ENCODE measurements at regions not wholly inside any gene's neighbourhood (a gene's known extent, or its start where the extent isn't known, plus 50 kb on each side); places are given as distances from the start of the nearest gene placed in this dataset.
"Not testable (repeated sequence)": the region's sequence is repeated elsewhere in the genome, so short reads cannot be mapped to it uniquely, and the experiment has no call there.

DNA sequence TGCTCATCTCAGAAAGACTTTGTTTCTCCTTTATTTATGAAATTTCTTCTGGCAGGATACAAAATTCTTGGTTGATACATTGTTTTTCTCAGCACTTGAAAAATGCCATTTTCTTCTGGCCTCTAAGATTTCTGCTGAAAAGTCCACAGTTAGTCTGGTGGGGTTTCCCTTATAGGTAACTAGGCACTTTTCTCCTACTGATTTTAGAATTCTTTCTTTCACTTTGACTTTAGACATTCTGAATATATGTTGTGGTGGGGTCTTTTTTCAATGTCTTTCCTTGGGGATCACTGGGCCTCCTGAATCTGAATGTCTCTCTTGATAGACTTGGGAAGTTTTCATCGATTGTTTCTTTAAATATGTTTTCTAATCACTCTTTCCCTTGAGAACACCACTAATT lies 79.6 kb downstream of the CETN3 start:
- Histone ChIP-seq H3K4me3 (no peak overlapping the region), H3K9me3 (no peaks in the 10 kb centered on the region), H3K27ac (no peak overlapping the region), H3K27me3 (no peaks in the 10 kb centered on the region), H3K36me3 (no peaks in the 10 kb centered on the region), H3K4me1 (peaks cover 0 to 2% (median 0%) of the 10 kb centered on the region in 4 donors)
- 85 to 95% methylated on average over 1 of the region's 1 CpG for WGBS, 2 donors
- intact Hi-C loops (cut with DNase I) = no loop called here
- DNase-seq = no peak
- TF ChIP-seq POLR2AphosphoS5 (IDR thresholded peaks at IDR 0.05) (no peak), EP300 (IDR thresholded peaks at IDR 0.05) (no peak), POLR2A (IDR thresholded peaks at IDR 0.05) (no peak)
- TF ChIP-seq, protein P1, sequence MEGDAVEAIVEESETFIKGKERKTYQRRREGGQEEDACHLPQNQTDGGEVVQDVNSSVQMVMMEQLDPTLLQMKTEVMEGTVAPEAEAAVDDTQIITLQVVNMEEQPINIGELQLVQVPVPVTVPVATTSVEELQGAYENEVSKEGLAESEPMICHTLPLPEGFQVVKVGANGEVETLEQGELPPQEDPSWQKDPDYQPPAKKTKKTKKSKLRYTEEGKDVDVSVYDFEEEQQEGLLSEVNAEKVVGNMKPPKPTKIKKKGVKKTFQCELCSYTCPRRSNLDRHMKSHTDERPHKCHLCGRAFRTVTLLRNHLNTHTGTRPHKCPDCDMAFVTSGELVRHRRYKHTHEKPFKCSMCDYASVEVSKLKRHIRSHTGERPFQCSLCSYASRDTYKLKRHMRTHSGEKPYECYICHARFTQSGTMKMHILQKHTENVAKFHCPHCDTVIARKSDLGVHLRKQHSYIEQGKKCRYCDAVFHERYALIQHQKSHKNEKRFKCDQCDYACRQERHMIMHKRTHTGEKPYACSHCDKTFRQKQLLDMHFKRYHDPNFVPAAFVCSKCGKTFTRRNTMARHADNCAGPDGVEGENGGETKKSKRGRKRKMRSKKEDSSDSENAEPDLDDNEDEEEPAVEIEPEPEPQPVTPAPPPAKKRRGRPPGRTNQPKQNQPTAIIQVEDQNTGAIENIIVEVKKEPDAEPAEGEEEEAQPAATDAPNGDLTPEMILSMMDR (IDR thresholded peaks at IDR 0.05) = no peak

DNA sequence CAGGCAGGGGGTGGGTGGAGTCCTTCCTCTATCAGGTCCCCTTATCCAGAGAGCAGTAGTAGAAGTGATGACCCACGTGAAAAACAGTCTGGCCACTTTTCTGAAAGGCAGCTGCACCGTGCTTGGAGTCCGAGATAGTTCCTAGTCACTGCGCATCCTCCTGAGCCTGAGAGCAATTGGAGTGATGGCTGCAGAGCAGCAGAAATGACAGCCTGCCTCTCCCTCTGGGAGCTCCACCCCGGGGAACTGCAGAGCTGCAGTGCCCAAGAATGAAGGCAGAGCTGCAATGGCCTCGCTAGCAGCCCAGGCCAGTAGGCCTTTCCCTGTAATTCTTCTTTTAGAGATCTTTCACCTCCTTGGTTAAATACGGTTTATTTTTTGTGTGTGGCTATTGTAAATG lies 82.6 kb downstream of the CETN3 start:
- H3K27me3 ChIP-seq = no peaks in the 10 kb centered on the region
- H3K36me3 ChIP-seq = no peaks in the 10 kb centered on the region
- no peak overlapping the region for H3K27ac ChIP-seq
- TF ChIP-seq EP300 (IDR thresholded peaks at IDR 0.05) = no peak
- TF ChIP-seq, protein P1 (IDR thresholded peaks at IDR 0.05) = no peak
- no peak for TF ChIP-seq POLR2AphosphoS5 (IDR thresholded peaks at IDR 0.05)
- TF ChIP-seq POLR2A (IDR thresholded peaks at IDR 0.05) = no peak
- WGBS, 2 donors = 69 to 74% methylated on average over 7 of the region's 7 CpGs
- no peak overlapping the region for H3K4me3 ChIP-seq
- H3K9me3 ChIP-seq = peaks cover 0 to 2% (median 0%) of the 10 kb centered on the region in 4 donors
- intact Hi-C loops (cut with DNase I) = no loop called here
- no peak for DNase-seq
- H3K4me1 ChIP-seq = no peaks in the 10 kb centered on the region

DNA sequence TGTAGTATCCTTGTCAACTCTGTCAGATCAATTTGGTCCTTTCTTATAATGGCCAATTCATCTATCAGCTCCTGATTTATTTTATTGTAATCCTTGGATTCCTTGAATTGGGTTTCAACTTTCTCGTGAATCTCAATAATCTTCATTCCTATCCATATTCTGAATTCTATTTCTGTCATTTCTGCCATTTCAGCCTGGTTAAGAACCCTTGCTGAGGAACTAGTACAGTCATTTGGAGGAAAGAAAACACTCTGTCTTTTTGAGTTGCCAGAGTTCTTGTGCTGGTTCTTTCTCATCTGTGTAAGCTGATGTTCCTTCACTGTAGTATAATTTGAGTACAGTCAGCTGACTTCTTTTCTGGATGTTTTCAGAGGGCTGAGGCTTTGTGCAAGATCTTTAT lies 84.5 kb downstream of the CETN3 start:
- no peaks in the 10 kb centered on the region for H3K36me3 ChIP-seq
- no peaks in the 10 kb centered on the region for H3K4me1 ChIP-seq
- no peak overlapping the region for H3K27ac ChIP-seq
- TF ChIP-seq POLR2A (IDR thresholded peaks at IDR 0.05) = no peak
- H3K9me3 ChIP-seq = peaks cover 0 to 3% (median 0%) of the 10 kb centered on the region in 4 donors
- no peak for DNase-seq
- intact Hi-C loops (cut with DNase I) = no loop called here
- 83 to 91% methylated on average over 1 of the region's 1 CpG for WGBS, 2 donors
- H3K4me3 ChIP-seq = no peak overlapping the region
- no peaks in the 10 kb centered on the region for H3K27me3 ChIP-seq

DNA sequence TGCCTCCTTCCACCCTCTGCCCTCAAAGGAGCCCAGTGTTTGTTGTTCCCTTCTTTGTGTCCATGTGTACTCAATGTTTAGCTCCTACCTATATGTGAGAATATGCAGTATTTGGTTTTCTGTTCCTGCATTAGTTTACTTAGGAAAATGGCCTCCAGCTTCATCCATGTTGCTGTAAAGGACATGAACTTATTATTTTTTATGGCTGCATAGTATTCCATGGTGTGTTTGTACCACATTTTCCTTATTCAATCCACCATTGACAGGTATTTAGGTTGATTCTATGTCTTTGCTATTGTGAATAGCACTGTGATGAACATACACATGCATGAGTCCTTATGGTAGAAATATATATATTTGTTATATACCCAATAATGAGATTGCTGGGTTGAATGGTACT lies 89.2 kb downstream of the CETN3 start:
- H3K36me3 ChIP-seq; intact Hi-C loops (cut with DNase I); H3K4me3 ChIP-seq; H3K27me3 ChIP-seq; H3K4me1 ChIP-seq; DNase-seq; H3K9me3 ChIP-seq; H3K27ac ChIP-seq: not testable (repeated sequence)

DNA sequence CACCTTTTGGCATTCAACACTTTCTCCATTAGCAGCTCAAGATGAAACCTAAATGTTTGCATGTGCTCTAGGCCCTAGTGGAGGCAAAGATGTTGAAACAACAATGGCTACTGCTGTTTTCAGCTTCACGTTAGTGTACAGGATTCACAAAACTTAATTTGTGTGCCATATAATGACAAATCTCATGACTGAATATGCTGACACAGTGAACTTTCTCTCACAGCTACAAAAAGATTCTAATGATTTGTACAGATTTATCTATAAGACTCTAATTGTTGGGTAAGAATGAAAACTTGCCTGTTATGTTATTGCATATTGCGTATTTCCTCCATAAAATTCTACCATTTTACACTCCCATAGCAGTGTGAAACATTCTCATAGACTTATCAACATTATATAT lies 97.5 kb downstream of the CETN3 start:
- intact Hi-C loops (cut with DNase I) = no loop called here
- no peak for DNase-seq
- Histone ChIP-seq H3K27me3 (no peaks in the 10 kb centered on the region), H3K9me3 (no peaks in the 10 kb centered on the region), H3K36me3 (no peaks in the 10 kb centered on the region), H3K4me1 (peaks cover 0 to 8% (median 4%) of the 10 kb centered on the region in 4 donors), H3K4me3 (no peak overlapping the region), H3K27ac (no peak overlapping the region)
- no peak for TF ChIP-seq EP300 (IDR thresholded peaks at IDR 0.05)
- no peak for TF ChIP-seq POLR2AphosphoS5 (IDR thresholded peaks at IDR 0.05)
- no peak for TF ChIP-seq POLR2A (IDR thresholded peaks at IDR 0.05)
- TF ChIP-seq, protein P1 (IDR thresholded peaks at IDR 0.05) = no peak
- WGBS, 2 donors = 92 to 94% methylated on average over 2 of the region's 2 CpGs

DNA sequence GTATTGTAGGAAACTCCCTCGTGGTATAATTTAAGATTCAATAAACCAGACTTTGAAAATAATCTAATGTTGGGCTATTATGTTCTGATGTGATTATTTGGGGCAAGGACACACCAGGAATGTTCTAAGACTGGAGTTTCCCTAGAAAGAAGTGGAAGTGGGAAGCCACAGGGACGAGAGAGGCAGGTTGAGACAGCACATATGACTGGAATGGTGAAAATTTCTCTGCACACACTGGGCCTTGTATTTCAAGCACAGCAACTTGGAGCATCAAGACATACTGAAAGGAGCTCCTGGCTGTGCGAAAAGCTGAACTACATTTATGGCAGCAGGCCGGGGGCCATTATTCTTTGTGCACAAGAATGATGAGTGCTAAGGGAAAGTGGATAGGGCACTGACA lies 98.2 kb downstream of the CETN3 start:
- no peaks in the 10 kb centered on the region for H3K9me3 ChIP-seq
- no peak overlapping the region for H3K27ac ChIP-seq
- H3K36me3 ChIP-seq = no peaks in the 10 kb centered on the region
- H3K4me1 ChIP-seq = peaks cover 0 to 8% (median 4%) of the 10 kb centered on the region in 4 donors
- WGBS, 2 donors = 68 to 74% methylated on average over 4 of the region's 4 CpGs
- no peak for DNase-seq
- H3K4me3 ChIP-seq = no peak overlapping the region
- intact Hi-C loops (cut with DNase I) = no loop called here
- H3K27me3 ChIP-seq = no peaks in the 10 kb centered on the region
- TF ChIP-seq POLR2AphosphoS5 (IDR thresholded peaks at IDR 0.05) = no peak
- TF ChIP-seq EP300 (IDR thresholded peaks at IDR 0.05) = no peak
- TF ChIP-seq, protein P1 (IDR thresholded peaks at IDR 0.05) = no peak
- TF ChIP-seq POLR2A (IDR thresholded peaks at IDR 0.05) = no peak
